ENCODE measurements at regions not wholly inside any gene's neighbourhood (a gene's known extent, or its start where the extent isn't known, plus 50 kb on each side); places are given as distances from the start of the nearest gene placed in this dataset.
"Not testable (repeated sequence)": the region's sequence is repeated elsewhere in the genome, so short reads cannot be mapped to it uniquely, and the experiment has no call there.

GRCh38 chr16:87144232-87144631 is 173.0 kb downstream of the C16orf95 start:
- DNase-seq = no peak

GRCh38 chr16:87145181-87146176 is 171.7 kb downstream of the C16orf95 start:
- DNase-seq = no peak

- DNase-seq = no peak
These were observed 170.5 kb downstream of the C16orf95 start for GRCh38 chr16:87146676-87147075.

- no peak for DNase-seq
These were observed 168.1 kb downstream of the C16orf95 start for GRCh38 chr16:87149051-87149450.

- no peak for DNase-seq
These were observed 166.9 kb downstream of the C16orf95 start for GRCh38 chr16:87150262-87150661.

- DNase-seq = no peak
These were observed 166.4 kb downstream of the C16orf95 start for GRCh38 chr16:87150681-87151280.

- no peak for DNase-seq
These were observed 164.9 kb downstream of the C16orf95 start for GRCh38 chr16:87152221-87152755.

GRCh38 chr16:87153326-87153725 is 163.9 kb downstream of the C16orf95 start:
- DNase-seq = no peak

- DNase-seq = not testable (repeated sequence)
These were observed 161.9 kb downstream of the C16orf95 start for GRCh38 chr16:87155315-87155714.

GRCh38 chr16:87156195-87156594 is 161.0 kb downstream of the C16orf95 start:
- no peak for DNase-seq

GRCh38 chr16:87160234-87160636 is 157.0 kb downstream of the C16orf95 start:
- no peak for DNase-seq

- DNase-seq = no peak
These were observed 156.4 kb downstream of the C16orf95 start for GRCh38 chr16:87160701-87161337.

GRCh38 chr16:87161410-87161809 is 155.8 kb downstream of the C16orf95 start:
- not testable (repeated sequence) for DNase-seq

- no peak for DNase-seq
These were observed 155.1 kb downstream of the C16orf95 start for GRCh38 chr16:87161822-87162676.

- not testable (repeated sequence) for DNase-seq
These were observed 154.4 kb downstream of the C16orf95 start for GRCh38 chr16:87162799-87163198.

GRCh38 chr16:87163637-87164036 is 153.6 kb downstream of the C16orf95 start:
- DNase-seq = no peak

GRCh38 chr16:87165151-87165550 is 152.0 kb downstream of the C16orf95 start:
- no peak for DNase-seq

- no peak for DNase-seq
These were observed 151.3 kb downstream of the C16orf95 start for GRCh38 chr16:87165885-87166284.

GRCh38 chr16:87166321-87166720 is 150.9 kb downstream of the C16orf95 start:
- no peak for DNase-seq

- no peak for DNase-seq
These were observed 150.3 kb downstream of the C16orf95 start for GRCh38 chr16:87166934-87167333.

GRCh38 chr16:87169509-87169995 is 147.6 kb downstream of the C16orf95 start:
- DNase-seq = no peak

GRCh38 chr16:87170310-87170709 is 146.9 kb downstream of the C16orf95 start:
- no peak for DNase-seq

Measured in COR-L47 (cell line).